VCaP (cell line): ENCODE measurements at regions not wholly inside any gene's neighbourhood (a gene's known extent, or its start where the extent isn't known, plus 50 kb on each side); places are given as distances from the start of the nearest gene placed in this dataset.

ENCODE experiments used
- H3K27ac ChIP-seq: fragments of 450-650 bp; 2 replicates; pipeline ENCODE4 v1.5.1; 2017
- TF ChIP-seq, protein P1 (sequence below): fragments of 450-650 bp; conservative IDR thresholded peaks from 2 replicates; pipeline ENCODE4 v1.5.1; 2017; ENCODE audit warnings: mild to moderate bottlenecking, moderate library complexity

DNA sequence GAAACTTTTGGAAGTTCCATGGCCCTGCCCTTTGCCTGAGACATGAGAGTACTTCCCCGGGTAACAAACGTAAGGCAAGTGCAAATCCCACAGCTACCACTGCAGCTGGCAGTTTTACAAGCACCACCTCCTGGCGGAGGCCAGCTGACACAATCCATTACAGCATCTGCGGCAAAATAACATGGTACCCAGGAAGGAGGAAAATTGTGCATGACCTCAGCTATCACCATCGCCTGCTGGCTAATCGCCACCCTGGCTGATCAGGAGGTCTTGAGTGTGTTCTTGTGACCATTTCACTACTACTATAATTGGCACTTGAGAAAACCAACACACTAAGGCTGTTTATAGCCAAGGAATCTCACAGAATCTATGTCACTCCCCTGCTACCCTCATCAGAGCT, 71.7 kb upstream of the SERPINE2 start:
- no peak overlapping the region for H3K27ac ChIP-seq
- TF ChIP-seq, protein P1, sequence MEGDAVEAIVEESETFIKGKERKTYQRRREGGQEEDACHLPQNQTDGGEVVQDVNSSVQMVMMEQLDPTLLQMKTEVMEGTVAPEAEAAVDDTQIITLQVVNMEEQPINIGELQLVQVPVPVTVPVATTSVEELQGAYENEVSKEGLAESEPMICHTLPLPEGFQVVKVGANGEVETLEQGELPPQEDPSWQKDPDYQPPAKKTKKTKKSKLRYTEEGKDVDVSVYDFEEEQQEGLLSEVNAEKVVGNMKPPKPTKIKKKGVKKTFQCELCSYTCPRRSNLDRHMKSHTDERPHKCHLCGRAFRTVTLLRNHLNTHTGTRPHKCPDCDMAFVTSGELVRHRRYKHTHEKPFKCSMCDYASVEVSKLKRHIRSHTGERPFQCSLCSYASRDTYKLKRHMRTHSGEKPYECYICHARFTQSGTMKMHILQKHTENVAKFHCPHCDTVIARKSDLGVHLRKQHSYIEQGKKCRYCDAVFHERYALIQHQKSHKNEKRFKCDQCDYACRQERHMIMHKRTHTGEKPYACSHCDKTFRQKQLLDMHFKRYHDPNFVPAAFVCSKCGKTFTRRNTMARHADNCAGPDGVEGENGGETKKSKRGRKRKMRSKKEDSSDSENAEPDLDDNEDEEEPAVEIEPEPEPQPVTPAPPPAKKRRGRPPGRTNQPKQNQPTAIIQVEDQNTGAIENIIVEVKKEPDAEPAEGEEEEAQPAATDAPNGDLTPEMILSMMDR: no peak

DNA sequence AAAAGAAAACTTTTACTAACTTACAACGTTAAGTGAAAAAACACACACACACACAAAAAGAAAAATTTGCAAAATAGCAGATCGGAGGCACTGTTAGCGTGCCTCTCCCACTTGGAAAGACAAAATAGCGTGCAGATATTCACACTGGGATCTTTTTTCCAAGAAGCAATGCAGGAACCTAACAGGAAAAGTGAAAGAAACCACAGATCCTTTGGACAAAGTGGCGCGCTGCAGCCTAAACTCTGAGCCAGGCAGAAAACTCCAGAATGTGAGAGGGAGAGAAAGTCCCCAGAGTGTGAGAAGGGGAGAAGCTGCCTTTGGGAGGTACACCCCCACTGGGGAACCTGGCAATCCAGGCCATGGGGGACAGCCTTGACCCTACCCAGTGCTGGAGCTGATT, 70.7 kb upstream of the SERPINE2 start:
- no peak overlapping the region for H3K27ac ChIP-seq
- TF ChIP-seq, protein P1: no peak

DNA sequence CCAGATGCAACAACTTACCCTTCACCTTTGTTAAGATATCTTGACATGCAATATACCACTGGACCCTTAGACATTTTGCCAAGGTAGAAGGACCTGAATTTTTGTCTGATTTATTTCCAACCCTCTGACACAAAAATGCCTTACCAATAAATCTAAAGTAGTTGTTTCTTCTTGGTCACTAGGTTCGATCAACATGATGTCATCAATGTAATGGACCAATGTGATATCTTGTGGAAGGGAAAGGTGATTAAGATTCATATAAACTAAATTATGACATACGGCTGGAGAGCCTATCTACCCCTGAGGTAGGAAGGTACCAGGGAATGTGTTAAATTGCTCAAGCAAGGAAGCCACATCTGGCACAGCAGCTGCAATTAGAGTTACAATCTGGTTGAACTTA, 67.7 kb upstream of the SERPINE2 start:
- H3K27ac ChIP-seq: no peak overlapping the region

DNA sequence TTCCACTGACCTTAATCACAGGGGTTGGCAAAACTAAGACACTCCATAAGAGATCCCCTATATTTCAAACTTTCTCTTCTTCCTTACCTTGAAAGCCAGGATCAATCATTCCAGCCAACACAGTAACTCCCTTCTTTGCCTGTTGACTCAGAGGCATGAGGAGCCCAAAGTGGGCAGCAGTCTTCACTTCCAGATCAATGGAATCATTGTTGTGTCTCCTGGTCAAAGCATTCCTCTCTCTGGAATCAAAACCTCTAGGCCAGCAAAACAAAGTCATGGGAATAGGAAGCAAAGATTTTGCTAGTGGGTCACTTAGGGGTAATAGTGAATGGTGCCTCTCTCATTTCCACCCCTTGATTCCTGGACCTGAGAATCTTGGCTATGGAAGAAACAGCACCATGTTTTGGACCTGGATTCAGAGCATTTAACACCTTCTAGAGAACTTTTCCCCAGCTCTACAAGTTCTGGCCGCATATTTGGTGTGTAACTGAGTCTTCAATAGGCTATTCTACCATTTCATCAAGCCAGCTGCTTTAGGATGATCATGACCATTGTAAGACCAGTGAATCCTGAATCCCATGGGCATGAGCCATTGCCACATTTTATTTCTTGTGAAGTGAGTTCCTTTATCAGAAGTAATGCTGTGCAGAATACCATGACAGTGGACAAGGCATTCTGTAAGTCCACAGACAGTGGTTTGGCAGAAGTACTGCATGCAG, 65.7 kb upstream of the SERPINE2 start:
- TF ChIP-seq, protein P1: no peak
- H3K27ac ChIP-seq: no peak overlapping the region

More for the DNA sequence above, 67.7 kb upstream of the SERPINE2 start:
- TF ChIP-seq, protein P1: no peak

DNA sequence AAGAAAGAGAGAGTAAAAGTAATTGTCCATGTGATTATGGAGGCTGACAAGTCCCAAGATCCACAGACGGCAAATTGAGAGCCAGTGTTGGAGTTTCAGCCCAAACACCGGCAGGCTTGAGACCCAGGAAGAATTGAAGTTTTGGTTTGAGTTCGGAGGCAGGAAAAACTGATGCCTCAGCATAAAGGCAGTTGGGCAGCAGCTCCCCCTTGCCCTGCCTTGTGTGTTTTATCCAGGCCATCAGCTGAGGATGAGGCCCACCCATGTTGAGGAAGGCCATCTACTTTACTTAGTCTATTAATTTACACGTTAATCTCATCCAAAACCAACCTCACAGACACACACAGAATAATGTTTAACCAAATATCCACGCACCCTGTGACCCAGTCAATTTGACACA, 64.6 kb upstream of the SERPINE2 start:
- H3K27ac ChIP-seq: no peak overlapping the region
- TF ChIP-seq, protein P1: no peak

DNA sequence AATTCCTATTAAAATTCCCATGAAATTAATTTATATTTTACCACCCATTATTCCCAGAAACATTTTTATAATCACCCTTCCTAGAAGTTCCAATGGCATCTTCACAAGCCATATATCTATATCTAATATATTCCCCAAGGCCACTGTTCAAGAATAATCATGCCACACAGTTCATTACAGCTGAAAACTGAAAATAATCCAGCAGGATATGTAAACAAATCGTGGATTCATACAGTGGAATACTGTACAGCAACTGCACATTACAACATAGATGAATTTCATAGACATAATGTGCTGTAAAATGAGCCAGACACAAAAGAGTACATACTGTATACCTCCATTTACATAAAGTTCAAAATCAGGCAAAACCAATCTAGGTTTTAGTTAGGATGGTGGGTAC, 63.9 kb upstream of the SERPINE2 start:
- H3K27ac ChIP-seq: no peak overlapping the region
- TF ChIP-seq, protein P1: no peak

DNA sequence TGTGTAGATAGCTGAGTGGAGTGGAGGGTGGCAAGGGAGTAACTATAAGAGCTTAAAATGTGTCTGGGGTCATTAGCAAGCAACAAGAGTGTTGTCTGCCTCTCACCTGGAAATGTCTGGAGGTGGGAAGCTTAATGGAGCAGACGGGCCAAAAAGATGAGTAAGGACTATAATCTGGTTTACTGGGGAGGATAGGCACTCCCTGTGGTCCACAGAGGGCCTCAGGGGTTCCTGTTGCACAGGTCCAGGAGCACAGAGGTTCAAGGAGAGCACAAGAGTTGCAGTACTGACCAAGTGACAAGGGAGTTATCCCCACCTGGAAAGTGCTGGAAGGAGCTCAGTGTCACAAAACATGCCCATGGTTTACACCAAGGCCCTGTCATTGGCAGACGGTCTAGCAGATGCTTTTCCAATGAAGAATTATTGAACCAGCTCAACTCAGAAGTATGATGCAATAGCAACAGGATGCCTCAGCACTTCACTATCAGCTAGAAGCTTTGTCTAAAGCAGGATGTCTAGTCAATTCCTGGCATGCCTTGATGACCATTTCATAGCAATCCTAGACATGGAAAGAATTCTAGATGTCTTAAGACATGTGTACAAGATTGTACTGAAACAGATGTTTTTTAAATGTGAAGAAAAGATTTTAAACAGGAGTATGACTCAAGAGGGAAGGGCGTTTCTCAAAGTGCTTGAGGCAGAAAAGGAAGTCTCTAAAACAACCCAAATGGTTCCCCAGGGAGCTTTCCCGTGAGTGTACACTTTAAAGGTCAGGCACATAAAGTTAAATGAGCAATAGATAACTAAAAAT, 62.9 kb upstream of the SERPINE2 start:
- TF ChIP-seq, protein P1: no peak
- no peak overlapping the region for H3K27ac ChIP-seq
